Left lung (tissue), 4 donors: ENCODE measurements at regions not wholly inside any gene's neighbourhood (a gene's known extent, or its start where the extent isn't known, plus 50 kb on each side); places are given as distances from the start of the nearest gene placed in this dataset.

Experiments used
- ATAC-seq: fragments of 200-7000 bp; cut with Tn5 transposase; one replicate; pipeline ENCODE4 v1.9.1; 2020; ENCODE audit warnings: moderate library complexity
- DNase-seq, 4 donors: peaks; one replicate each; pipeline ENCODE4 v3.0.0-alpha.2; 2013 to 2020
- H3K27ac ChIP-seq, 2 donors: fragments of 200-600 bp; sonication (generic) in 1 of 2; one replicate each; pipeline versions ENCODE4 v1.5.0 to v1.8.0; 2020 to 2021
- H3K27me3 ChIP-seq, 2 donors: fragments of 200-600 bp; sonication (generic) in 1 of 2; one replicate each; pipeline versions ENCODE4 v1.5.0 to v1.8.0; 2020 to 2021
- H3K36me3 ChIP-seq, 2 donors: fragments of 200-600 bp; sonication (generic) in 1 of 2; one replicate each; pipeline versions ENCODE4 v1.5.0 to v1.8.0; 2020 to 2021
- H3K4me1 ChIP-seq, 2 donors: fragments of 200-600 bp; one replicate each; pipeline ENCODE4 v1.8.0; 2021
- H3K4me3 ChIP-seq, 2 donors: fragments of 200-600 bp; sonication (generic) in 1 of 2; one replicate each; pipeline versions ENCODE4 v1.5.0 to v1.8.0; 2020 to 2021; ENCODE audit warnings: mild to moderate bottlenecking in 1 of 2
- H3K9me3 ChIP-seq, 2 donors: fragments of 200-600 bp; sonication (generic) in 1 of 2; one replicate each; pipeline versions ENCODE4 v1.5.0 to v1.8.0; 2020 to 2021
- intact Hi-C, 2 donors: fragments of 100-400 bp; cut with DNase I; formaldehyde crosslinking; loops; one replicate each; pipeline versions ENCODE4 v1.11.2 to v1.14.2; 2022
- TF ChIP-seq, protein P1 (sequence below), 2 donors: fragments of 200-600 bp; sonication (generic) in 1 of 2; IDR thresholded peaks; one replicate each; pipeline versions ENCODE4 v1.5.0 to v1.8.0; 2021; ENCODE audit warnings: antibody characterized with exemption in 2 of 2
- donor health status: DM: no; HTN: yes; CAD: no.
- donor health status: DM: no; HTN: no; CAD: no.

DNA sequence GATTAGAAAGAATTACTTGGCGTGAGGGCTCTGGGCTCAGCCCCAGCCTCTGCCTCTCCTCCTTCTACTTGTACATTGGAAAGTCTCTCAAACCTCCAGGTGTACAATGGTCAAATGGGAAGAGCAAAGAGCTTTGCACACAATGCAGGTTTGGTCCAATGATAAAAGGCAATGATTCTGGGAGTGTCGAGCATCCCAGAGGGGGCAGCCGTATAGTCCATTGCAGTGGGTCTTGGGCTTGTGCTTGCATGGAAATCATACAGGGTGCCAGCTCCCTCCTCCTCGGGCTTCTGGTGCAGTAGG is 98.0 kb upstream of the NCK2 start:
- peaks cover 0 to 8% of the 10 kb centered on the region in 2 donors for H3K27me3 ChIP-seq
- TF ChIP-seq, protein P1, sequence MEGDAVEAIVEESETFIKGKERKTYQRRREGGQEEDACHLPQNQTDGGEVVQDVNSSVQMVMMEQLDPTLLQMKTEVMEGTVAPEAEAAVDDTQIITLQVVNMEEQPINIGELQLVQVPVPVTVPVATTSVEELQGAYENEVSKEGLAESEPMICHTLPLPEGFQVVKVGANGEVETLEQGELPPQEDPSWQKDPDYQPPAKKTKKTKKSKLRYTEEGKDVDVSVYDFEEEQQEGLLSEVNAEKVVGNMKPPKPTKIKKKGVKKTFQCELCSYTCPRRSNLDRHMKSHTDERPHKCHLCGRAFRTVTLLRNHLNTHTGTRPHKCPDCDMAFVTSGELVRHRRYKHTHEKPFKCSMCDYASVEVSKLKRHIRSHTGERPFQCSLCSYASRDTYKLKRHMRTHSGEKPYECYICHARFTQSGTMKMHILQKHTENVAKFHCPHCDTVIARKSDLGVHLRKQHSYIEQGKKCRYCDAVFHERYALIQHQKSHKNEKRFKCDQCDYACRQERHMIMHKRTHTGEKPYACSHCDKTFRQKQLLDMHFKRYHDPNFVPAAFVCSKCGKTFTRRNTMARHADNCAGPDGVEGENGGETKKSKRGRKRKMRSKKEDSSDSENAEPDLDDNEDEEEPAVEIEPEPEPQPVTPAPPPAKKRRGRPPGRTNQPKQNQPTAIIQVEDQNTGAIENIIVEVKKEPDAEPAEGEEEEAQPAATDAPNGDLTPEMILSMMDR (IDR thresholded peaks at IDR 0.05), result no peak
- ATAC-seq (no peak), DNase-seq (no peak)
- H3K36me3 ChIP-seq, result no peaks in the 10 kb centered on the region
- intact Hi-C loops, result no loop called here
- H3K27ac ChIP-seq, result no peak overlapping the region
- H3K4me3 ChIP-seq, result no peak overlapping the region
- no peaks in the 10 kb centered on the region for H3K4me1 ChIP-seq
- no peaks in the 10 kb centered on the region for H3K9me3 ChIP-seq

DNA sequence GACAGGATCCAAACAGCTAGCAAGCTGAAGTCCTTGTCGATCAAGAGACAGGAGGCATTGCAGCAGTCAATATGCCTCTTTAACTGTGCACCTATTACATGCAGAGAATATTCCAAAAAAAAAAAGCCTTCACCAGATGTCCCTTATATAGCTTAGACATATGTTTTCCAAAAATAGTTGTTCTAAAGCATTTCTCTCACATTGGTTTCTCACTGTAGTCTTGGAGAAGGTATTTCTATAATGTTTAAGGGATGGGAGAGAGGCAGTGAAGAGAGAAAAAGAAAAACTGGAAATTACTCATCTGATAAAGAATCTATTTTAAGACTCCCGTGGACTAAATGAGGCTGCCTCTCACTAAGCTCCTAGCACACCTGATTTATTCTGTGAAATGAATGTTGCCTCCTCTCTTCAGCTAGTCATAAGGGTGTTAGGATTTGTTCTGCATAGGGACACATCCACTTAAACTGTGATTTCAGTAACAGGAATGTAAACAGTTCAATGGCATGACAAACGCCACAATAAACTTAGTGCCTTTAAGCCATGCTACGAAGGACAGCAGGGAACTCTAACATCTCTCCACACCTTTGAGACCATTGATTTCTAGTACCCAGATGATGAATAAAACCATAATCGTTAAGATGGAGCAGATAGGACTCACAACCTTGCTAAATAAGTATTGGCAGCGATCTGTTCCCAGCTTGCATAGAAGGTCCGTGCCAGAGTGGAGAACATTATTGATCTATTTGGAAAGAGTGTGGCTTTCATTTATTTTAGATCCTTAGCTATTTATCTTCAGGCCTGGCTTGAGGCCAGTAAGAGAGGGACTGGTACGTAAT is 98.6 kb upstream of the NCK2 start:
- no peaks in the 10 kb centered on the region for H3K9me3 ChIP-seq
- intact Hi-C loops, result no loop called here
- H3K27me3 ChIP-seq, result peaks cover 0 to 8% of the 10 kb centered on the region in 2 donors
- ATAC-seq (peak; percentile 62), DNase-seq (no peak)
- H3K4me3 ChIP-seq, result no peak overlapping the region
- TF ChIP-seq, protein P1 (IDR thresholded peaks at IDR 0.05), result no peak
- no peaks in the 10 kb centered on the region for H3K36me3 ChIP-seq
- H3K4me1 ChIP-seq, result no peaks in the 10 kb centered on the region
- H3K27ac ChIP-seq, result no peak overlapping the region

DNA sequence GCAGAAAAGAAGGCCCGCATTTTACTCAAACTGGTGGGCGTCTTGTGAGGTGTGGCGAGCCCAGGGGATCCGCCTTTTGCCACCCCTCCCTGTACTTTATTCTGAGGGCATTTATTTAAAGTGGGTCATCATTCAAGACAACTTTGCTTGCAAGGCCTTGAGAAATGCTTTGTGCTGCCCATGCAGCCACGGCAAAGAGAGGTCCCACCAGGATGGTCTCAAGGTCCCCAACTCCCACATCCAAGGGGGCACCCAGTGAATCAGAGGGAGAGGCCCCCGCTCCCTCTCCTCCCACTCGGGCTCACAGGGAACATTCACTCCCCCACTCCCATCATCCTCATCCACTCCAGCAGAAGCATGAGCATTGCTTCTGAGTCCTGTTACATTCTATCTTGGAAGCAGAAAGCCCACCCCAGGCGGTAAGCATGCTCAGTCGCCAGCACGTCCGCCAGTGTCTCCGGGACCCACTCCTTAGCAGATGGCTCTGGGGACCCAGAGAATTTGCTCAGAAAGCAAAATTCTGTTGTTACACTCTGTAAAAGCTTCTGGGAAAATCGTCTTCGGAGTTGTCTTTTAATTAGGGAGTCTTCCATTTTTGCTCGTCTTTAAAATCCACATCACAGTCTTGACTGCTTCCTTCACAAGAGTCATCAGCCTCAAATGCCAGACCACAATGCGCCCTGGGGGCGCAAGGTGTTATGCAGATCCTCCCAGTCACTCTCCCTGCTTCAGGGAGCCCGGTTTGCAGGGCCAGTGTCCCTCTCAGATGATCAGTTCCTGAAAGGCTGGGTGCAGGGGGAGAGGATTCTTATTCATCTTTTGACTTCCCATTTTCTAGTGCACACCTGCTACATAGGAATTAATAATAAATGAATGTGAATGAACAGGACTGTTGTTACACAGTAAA is 99.4 kb upstream of the NCK2 start:
- Histone ChIP-seq H3K4me1 (no peaks in the 10 kb centered on the region), H3K27ac (no peak overlapping the region), H3K4me3 (no peak overlapping the region), H3K27me3 (peaks cover 0 to 8% of the 10 kb centered on the region in 2 donors), H3K36me3 (no peaks in the 10 kb centered on the region), H3K9me3 (no peaks in the 10 kb centered on the region)
- TF ChIP-seq, protein P1 (IDR thresholded peaks at IDR 0.05), result no peak
- no peak for ATAC-seq
- no peak for DNase-seq
- intact Hi-C loops, result no loop called here

DNA sequence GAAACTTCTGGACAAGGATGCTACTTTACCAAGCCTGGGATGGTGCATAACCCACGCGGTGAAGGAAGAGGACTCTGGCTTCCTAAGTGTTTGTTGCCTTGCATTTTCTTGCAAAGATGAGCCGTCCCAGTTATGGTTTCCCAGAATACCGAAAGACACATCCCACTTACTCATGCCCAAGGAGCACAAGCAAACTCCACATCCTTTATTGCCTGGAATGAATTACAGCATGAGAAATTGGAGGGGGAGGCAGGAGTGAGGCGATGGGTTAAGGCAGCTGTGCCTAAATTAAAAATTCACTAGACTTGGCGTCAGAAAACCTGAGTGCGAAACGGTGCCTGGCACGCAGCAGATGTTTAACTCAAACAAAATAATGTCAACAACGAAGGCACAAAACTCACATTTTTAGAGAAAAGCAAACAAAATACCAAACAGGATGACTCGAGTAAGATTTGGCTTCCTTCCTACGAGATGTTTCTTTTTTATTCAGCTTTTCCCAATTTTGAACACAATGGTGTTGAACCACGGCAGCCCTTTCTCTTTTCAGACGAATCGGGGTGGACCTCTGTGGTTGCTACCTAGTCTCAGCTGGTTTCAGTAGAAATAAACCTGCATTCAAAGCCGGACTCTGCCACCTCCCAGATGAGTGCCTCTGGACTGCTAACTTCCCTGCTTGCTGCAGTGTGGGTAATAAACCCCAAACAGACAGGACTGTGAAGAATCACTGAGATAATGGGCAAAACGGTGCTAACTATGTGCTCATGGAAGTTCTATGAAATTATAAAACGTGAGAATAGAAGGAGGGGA is 100.3 kb upstream of the NCK2 start:
- no peaks in the 10 kb centered on the region for H3K9me3 ChIP-seq
- TF ChIP-seq, protein P1 (IDR thresholded peaks at IDR 0.05), result no peak
- DNase-seq, result no peak
- intact Hi-C loops, result no loop called here
- ATAC-seq, result no peak
- H3K4me1 ChIP-seq, result no peaks in the 10 kb centered on the region
- no peaks in the 10 kb centered on the region for H3K36me3 ChIP-seq
- H3K27ac ChIP-seq, result no peak overlapping the region
- no peak overlapping the region for H3K4me3 ChIP-seq
- H3K27me3 ChIP-seq, result peaks cover 0 to 8% of the 10 kb centered on the region in 2 donors
